Fibroblast of skin of right quadriceps (primary cell): ENCODE measurements at regions not wholly inside any gene's neighbourhood (a gene's known extent, or its start where the extent isn't known, plus 50 kb on each side); places are given as distances from the start of the nearest gene placed in this dataset.
A peak's percentile ranks its signal among the peaks of the same experiment; 100 is the strongest.

ENCODE experiments used
- DNase-seq: peaks from one replicate; pipeline ENCODE4 v3.0.0-alpha.2; 2013

GRCh38 chr3:124248471-124249028, 256.6 kb upstream of the ROPN1 start:
- peak; percentile 89 for DNase-seq

- no peak for DNase-seq
Observed at GRCh38 chr3:124249038-124249437, 257.1 kb upstream of the ROPN1 start.

- DNase-seq, result no peak
Observed at GRCh38 chr3:124250053-124250452, 258.1 kb upstream of the ROPN1 start.

- DNase-seq, result no peak
Observed at GRCh38 chr3:124256156-124256555, 264.2 kb upstream of the ROPN1 start.

- no peak for DNase-seq
Observed at GRCh38 chr3:124256599-124256998, 264.7 kb upstream of the ROPN1 start.

- no peak for DNase-seq
Observed at GRCh38 chr3:124257336-124257864, 265.5 kb upstream of the ROPN1 start.

GRCh38 chr3:124258057-124258500, 266.2 kb upstream of the ROPN1 start:
- DNase-seq, result peak; percentile 25

- DNase-seq, result peak; percentile 89
Observed at GRCh38 chr3:124260206-124260915, 268.4 kb upstream of the ROPN1 start.

GRCh38 chr3:124261306-124261705, 269.4 kb upstream of the ROPN1 start:
- peak; percentile 42 for DNase-seq

GRCh38 chr3:124263168-124263567, 271.2 kb upstream of the ROPN1 start:
- peak; percentile 92 for DNase-seq

- DNase-seq, result no peak
Observed at GRCh38 chr3:124264346-124264745, 272.4 kb upstream of the ROPN1 start.

- peak; percentile 41 for DNase-seq
Observed at GRCh38 chr3:124266487-124266886, 274.6 kb upstream of the ROPN1 start.

- DNase-seq, result no peak
Observed at GRCh38 chr3:124267406-124267805, 275.5 kb upstream of the ROPN1 start.

- DNase-seq, result no peak
Observed at GRCh38 chr3:124268355-124268754, 276.4 kb upstream of the ROPN1 start.

GRCh38 chr3:124269619-124270018, 277.7 kb upstream of the ROPN1 start:
- DNase-seq, result no peak

- no peak for DNase-seq
Observed at GRCh38 chr3:124272605-124273151, 280.8 kb upstream of the ROPN1 start.

- no peak for DNase-seq
Observed at GRCh38 chr3:124273651-124274050, 281.7 kb upstream of the ROPN1 start.

- no peak for DNase-seq
Observed at GRCh38 chr3:124274051-124274450, 282.1 kb upstream of the ROPN1 start.

- DNase-seq, result no peak
Observed at GRCh38 chr3:124275412-124275811, 283.5 kb upstream of the ROPN1 start.

- DNase-seq, result no peak
Observed at GRCh38 chr3:124276133-124276532, 284.2 kb upstream of the ROPN1 start.

GRCh38 chr3:124276539-124277143, 284.7 kb upstream of the ROPN1 start:
- DNase-seq, result no peak

- peak; percentile 57 for DNase-seq
Observed at GRCh38 chr3:124277144-124277890, 285.4 kb upstream of the ROPN1 start.
